Keratinocyte (primary cell): ENCODE measurements at regions not wholly inside any gene's neighbourhood (a gene's known extent, or its start where the extent isn't known, plus 50 kb on each side); places are given as distances from the start of the nearest gene placed in this dataset.
"Not testable (repeated sequence)": the region's sequence is repeated elsewhere in the genome, so short reads cannot be mapped to it uniquely, and the experiment has no call there.

Experiments used
- DNase-seq: peaks from one replicate; pipeline ENCODE4 v3.0.0-alpha.2; 2011; ENCODE audit warnings: low read depth, missing footprints, low spot score
- FAIRE-seq: peaks from 2 replicates; lab custom pipeline; 2011; peaks lifted over from hg19 to GRCh38; lab: Jason Lieb, UNC
- H2AFZ ChIP-seq: 2 replicates; pipeline ENCODE4 v1.6.0; 2012; ENCODE audit warnings: low read length, control low read depth, inconsistent platforms; ENCODE audit not compliant: control insufficient read depth
- H3K27ac ChIP-seq: 2 replicates; pipeline ENCODE4 v1.5.1; 2011; ENCODE audit warnings: low read length; ENCODE audit not compliant: control insufficient read depth, insufficient read depth
- H3K27me3 ChIP-seq: 3 replicates; pipeline ENCODE4 v1.6.0; 2011; ENCODE audit warnings: low read length; ENCODE audit not compliant: control insufficient read depth, insufficient read depth; ENCODE audit errors: extremely low read depth
- H3K36me3 ChIP-seq, 2 experiments: 2 replicates in 1 of 2; 3 replicates in 1 of 2; pipeline ENCODE4 v1.5.1; 2011; ENCODE audit warnings: low read length in 2 of 2, mild to moderate bottlenecking in 1 of 2; ENCODE audit not compliant: control insufficient read depth in 2 of 2, insufficient read depth in 2 of 2; ENCODE audit errors: extremely low read depth in 1 of 2
- H3K4me1 ChIP-seq: 3 replicates; pipeline ENCODE4 v1.5.1; 2011; ENCODE audit warnings: low read length; ENCODE audit not compliant: control insufficient read depth, insufficient read depth; ENCODE audit errors: extremely low read depth
- H3K4me2 ChIP-seq: 3 replicates; pipeline ENCODE4 v1.6.0; 2011; ENCODE audit warnings: low read depth, low read length; ENCODE audit not compliant: control insufficient read depth, insufficient read depth; ENCODE audit errors: extremely low read depth
- H3K4me3 ChIP-seq, 3 experiments: fragments of 200-600 bp in 1 of 3; sonication (generic) in 1 of 3; 2 replicates in 2 of 3; 3 replicates in 1 of 3; pipeline ENCODE4 v1.5.1; 2011 to 2016; ENCODE audit warnings: low read length in 3 of 3, mild to moderate bottlenecking in 3 of 3, control low read depth in 2 of 3, inconsistent platforms in 1 of 3, low read depth in 1 of 3, mixed read lengths in 1 of 3, mixed run types in 1 of 3, moderate library complexity in 1 of 3; ENCODE audit not compliant: control insufficient read depth in 2 of 3, insufficient read depth in 2 of 3; ENCODE audit errors: extremely low read depth in 1 of 3
- H3K79me2 ChIP-seq: 2 replicates; pipeline ENCODE4 v1.6.0; 2012; ENCODE audit warnings: low read length; ENCODE audit not compliant: control insufficient read depth, insufficient read depth
- H3K9ac ChIP-seq: 3 replicates; pipeline ENCODE4 v1.6.0; 2011; ENCODE audit warnings: low read length; ENCODE audit not compliant: control insufficient read depth, insufficient read depth; ENCODE audit errors: extremely low read depth
- H3K9me1 ChIP-seq: 3 replicates; pipeline ENCODE4 v1.6.0; 2011; ENCODE audit warnings: low read length; ENCODE audit not compliant: control insufficient read depth, insufficient read depth; ENCODE audit errors: extremely low read depth
- H3K9me3 ChIP-seq: 2 replicates; pipeline ENCODE4 v1.5.1; 2012; ENCODE audit warnings: low read depth, low read length; ENCODE audit not compliant: control insufficient read depth
- H4K20me1 ChIP-seq: 3 replicates; pipeline ENCODE4 v1.6.0; 2011; ENCODE audit warnings: low read length; ENCODE audit not compliant: control insufficient read depth, insufficient read depth; ENCODE audit errors: extremely low read depth
- EZH2 ChIP-seq: IDR thresholded peaks from one replicate; pipeline ENCODE4 v1.6.1; 2012; ENCODE audit warnings: inconsistent platforms, mild to moderate bottlenecking, low read length, moderate library complexity
- dilution Hi-C: fragments of 300-500 bp; cut with MboI; formaldehyde crosslinking; loops from one replicate; pipeline ENCODE4 v1.7.0; 2020; ENCODE audit warnings: low sequenced_read_pairs; ENCODE audit not compliant: extremely low pct_ligation_motif_present
- TF ChIP-seq, protein P1 (sequence below), 3 experiments: IDR thresholded peaks in 1 of 3; conservative IDR thresholded peaks in 1 of 3; optimal IDR thresholded peaks in 1 of 3; 2 replicates in 2 of 3; 3 replicates in 1 of 3; pipeline versions ENCODE3 to v1.5.1; 2011; ENCODE audit warnings: low read length in 3 of 3, mild to moderate bottlenecking in 3 of 3, moderate library complexity in 2 of 3, control low read depth in 1 of 3, inconsistent platforms in 1 of 3; ENCODE audit not compliant: insufficient read depth in 2 of 3; ENCODE audit errors: extremely low read depth in 1 of 3

DNA sequence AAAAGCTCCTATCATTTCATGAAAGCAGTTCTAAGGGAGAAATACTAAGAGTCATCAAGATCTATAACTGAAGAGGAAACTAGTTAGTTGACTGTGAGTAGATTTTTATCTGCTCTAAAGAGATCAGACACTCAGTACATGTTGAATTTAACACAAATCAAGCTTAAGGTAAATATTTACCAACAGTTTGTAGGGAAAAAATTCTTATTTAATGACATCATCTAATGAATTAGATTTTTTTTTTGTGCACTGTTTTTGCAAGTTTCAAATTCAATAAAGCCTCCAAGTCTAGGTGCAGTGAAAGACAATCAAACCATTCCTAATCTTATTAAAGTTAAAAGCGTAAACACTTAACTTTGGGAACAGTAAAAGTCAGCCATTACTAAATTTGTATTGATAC, 93.0 kb upstream of the PRKD1 start:
- no peak overlapping the region for H3K27ac ChIP-seq
- no peaks in the 10 kb centered on the region for H3K36me3 ChIP-seq
- no peaks in the 10 kb centered on the region for H3K79me2 ChIP-seq
- no peaks in the 10 kb centered on the region for H3K9me3 ChIP-seq
- DNase-seq (no peak), FAIRE-seq (no peak)
- H3K9me1 ChIP-seq = no peaks in the 10 kb centered on the region
- no peak for TF ChIP-seq EZH2
- TF ChIP-seq, protein P1, sequence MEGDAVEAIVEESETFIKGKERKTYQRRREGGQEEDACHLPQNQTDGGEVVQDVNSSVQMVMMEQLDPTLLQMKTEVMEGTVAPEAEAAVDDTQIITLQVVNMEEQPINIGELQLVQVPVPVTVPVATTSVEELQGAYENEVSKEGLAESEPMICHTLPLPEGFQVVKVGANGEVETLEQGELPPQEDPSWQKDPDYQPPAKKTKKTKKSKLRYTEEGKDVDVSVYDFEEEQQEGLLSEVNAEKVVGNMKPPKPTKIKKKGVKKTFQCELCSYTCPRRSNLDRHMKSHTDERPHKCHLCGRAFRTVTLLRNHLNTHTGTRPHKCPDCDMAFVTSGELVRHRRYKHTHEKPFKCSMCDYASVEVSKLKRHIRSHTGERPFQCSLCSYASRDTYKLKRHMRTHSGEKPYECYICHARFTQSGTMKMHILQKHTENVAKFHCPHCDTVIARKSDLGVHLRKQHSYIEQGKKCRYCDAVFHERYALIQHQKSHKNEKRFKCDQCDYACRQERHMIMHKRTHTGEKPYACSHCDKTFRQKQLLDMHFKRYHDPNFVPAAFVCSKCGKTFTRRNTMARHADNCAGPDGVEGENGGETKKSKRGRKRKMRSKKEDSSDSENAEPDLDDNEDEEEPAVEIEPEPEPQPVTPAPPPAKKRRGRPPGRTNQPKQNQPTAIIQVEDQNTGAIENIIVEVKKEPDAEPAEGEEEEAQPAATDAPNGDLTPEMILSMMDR (optimal IDR thresholded peaks at IDR 0.05 in 1 of 3, IDR thresholded peaks at IDR 0.05 in 1 of 3, conservative IDR thresholded peaks at IDR 0.05 in 1 of 3; ENCODE audit: extremely low read depth in 1 of 3, insufficient read depth in 2 of 3, low read length in 3 of 3) = no peak
- no peaks in the 10 kb centered on the region for H3K27me3 ChIP-seq
- no peak overlapping the region for H2AFZ ChIP-seq
- H3K4me2 ChIP-seq = no peak overlapping the region
- H4K20me1 ChIP-seq = no peaks in the 10 kb centered on the region
- dilution Hi-C loops = no loop called here
- no peaks in the 10 kb centered on the region for H3K4me1 ChIP-seq
- H3K4me3 ChIP-seq = no peak overlapping the region
- H3K9ac ChIP-seq = no peak overlapping the region

DNA sequence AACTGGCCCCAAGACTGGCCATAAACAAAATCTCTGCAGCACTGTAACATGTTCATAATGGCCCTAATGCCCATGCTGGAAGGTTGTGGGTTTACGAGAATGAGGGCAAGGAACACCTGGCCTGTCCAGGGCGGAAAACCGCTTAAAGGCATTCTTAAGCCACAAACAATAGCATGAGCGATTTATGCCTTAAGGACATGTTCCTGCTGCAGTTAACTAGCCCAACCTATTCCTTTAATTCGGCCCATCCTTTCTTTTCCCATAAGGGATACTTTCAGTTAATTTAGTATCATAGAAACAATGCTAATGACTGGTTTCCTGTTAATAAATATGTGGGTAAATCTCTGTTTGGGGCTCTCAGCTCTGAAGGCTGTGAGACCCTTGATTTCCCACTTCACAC, 95.7 kb upstream of the PRKD1 start:
- H3K9me1 ChIP-seq, H3K36me3 ChIP-seq, H3K27me3 ChIP-seq, H2AFZ ChIP-seq, H3K27ac ChIP-seq, H3K79me2 ChIP-seq, FAIRE-seq, DNase-seq, dilution Hi-C loops, H3K4me2 ChIP-seq, H3K9ac ChIP-seq, H4K20me1 ChIP-seq, H3K9me3 ChIP-seq, H3K4me1 ChIP-seq, H3K4me3 ChIP-seq: not testable (repeated sequence)

- H3K4me2 ChIP-seq = no peak overlapping the region
Measured at GRCh38 chr14:30034152-30034551, 106.5 kb upstream of the PRKD1 start.

More at GRCh38 chr14:30034152-30034551, 106.5 kb upstream of the PRKD1 start:
- Histone ChIP-seq H3K27ac (no peak overlapping the region), H3K36me3 (no peaks in the 10 kb centered on the region), H3K9me3 (no peaks in the 10 kb centered on the region), H3K27me3 (no peaks in the 10 kb centered on the region), H3K79me2 (no peaks in the 10 kb centered on the region), H2AFZ (no peak overlapping the region), H4K20me1 (no peaks in the 10 kb centered on the region), H3K9ac (no peak overlapping the region), H3K4me1 (no peaks in the 10 kb centered on the region), H3K9me1 (no peaks in the 10 kb centered on the region), H3K4me3 (no peak overlapping the region)
- no peak for TF ChIP-seq EZH2
- TF ChIP-seq, protein P1 (optimal IDR thresholded peaks at IDR 0.05 in 1 of 3, IDR thresholded peaks at IDR 0.05 in 1 of 3, conservative IDR thresholded peaks at IDR 0.05 in 1 of 3; ENCODE audit: extremely low read depth in 1 of 3, insufficient read depth in 2 of 3, low read length in 3 of 3) = no peak
- FAIRE-seq (no peak), DNase-seq (no peak)
- dilution Hi-C loops = no loop called here
